A673 (cell line): ENCODE measurements at regions not wholly inside any gene's neighbourhood (a gene's known extent, or its start where the extent isn't known, plus 50 kb on each side); places are given as distances from the start of the nearest gene placed in this dataset.

Experiments used
- CTCF ChIP-seq: fragments of 300-800, 200-600 bp; sonication (generic); conservative IDR thresholded peaks from 2 replicates; pipeline ENCODE4 v1.5.1; 2017; ENCODE audit warnings: low read depth, mild to moderate bottlenecking, antibody characterized with exemption, low read length, moderate library complexity, mixed read lengths
- EZH2 ChIP-seq: fragments of 200-600 bp; sonication (generic); IDR thresholded peaks from 2 replicates; pipeline ENCODE4 v1.6.1; 2017; ENCODE audit warnings: borderline replicate concordance, low read depth, mild to moderate bottlenecking, mixed read lengths, antibody characterized with exemption, low read length; ENCODE audit not compliant: poor library complexity, severe bottlenecking

GRCh38 chr16:72309001-72309400 lies 137.0 kb upstream of the PMFBP1 start:
- no peak for TF ChIP-seq CTCF
- TF ChIP-seq EZH2: no peak
